Effector CD8-positive, alpha-beta T cell (primary cell): ENCODE measurements at regions not wholly inside any gene's neighbourhood (a gene's known extent, or its start where the extent isn't known, plus 50 kb on each side); places are given as distances from the start of the nearest gene placed in this dataset.

Source experiments
- DNase-seq: peaks from one replicate; lab custom pipeline; 2025; lab: John Stamatoyannopoulos, UW

DNA sequence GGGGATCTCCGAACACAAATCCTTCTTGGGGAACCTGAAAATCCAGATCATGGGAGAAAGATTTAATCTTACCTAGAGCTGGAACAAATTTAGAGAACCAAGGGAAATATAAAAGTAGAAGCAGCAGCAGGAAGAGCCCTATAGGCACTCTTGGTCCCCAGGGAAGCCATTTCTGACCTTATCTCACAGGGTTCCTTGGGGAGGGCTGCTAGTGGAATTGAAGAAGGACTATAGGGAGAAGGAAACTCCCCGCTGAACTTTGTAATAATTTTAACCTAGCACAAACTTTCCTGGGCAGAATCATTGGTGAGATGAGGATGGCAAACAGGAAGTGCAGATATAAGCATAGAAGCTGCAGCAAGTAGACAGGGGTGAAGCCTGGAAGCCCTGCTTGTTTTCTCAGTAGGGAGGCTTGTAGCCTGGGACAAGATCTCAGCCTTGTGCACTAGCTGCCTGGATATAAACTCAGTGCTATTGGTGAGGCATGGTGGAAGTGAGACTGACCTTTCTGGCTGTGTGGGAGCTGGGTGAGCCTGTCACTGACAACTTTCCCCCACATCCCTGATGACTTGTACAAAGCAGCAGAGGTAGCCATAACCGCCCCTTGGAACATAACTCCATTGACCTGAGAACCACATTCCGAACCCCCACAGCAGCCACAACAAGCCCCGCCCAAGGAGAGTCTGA lies 343.0 kb upstream of the TGFBR2 start:
- no peak for DNase-seq

DNA sequence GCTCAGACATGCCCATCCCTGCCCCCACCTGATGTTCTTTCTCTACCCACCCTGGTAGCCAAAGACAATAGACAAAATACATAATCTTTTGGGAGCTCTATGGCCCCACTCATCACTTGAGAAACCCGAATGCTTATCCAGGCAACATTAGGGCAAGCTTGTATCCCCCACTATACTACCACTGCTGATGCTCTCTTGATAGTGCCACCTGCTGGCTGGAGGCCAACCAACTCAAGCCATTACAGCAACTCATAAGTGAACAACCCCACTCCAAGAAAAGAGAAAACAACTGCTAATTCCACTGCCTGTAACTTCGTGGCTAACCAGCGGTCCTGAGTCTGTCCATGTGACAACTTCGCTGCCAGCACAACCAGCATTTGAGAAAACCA lies 342.5 kb upstream of the TGFBR2 start:
- DNase-seq: no peak

DNA sequence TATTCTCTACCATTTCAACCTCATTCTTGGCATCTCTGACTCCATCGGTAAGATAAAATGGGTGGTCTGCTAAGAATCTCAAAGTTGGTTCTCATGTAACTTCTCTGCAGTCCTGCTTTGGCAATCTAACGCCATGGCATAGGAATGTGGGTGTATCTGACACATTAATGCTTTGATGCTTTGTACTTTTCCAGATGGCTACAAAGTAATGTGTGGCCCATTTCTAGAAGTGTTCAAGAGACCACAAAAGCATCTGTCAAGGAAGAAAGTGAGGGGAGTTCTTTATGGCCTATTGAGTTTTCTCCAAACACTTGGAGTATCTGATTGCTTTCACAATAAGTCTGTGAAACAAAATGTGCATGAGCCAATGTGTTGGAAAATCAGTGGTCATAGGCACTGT lies 339.9 kb upstream of the TGFBR2 start:
- no peak for DNase-seq

DNA sequence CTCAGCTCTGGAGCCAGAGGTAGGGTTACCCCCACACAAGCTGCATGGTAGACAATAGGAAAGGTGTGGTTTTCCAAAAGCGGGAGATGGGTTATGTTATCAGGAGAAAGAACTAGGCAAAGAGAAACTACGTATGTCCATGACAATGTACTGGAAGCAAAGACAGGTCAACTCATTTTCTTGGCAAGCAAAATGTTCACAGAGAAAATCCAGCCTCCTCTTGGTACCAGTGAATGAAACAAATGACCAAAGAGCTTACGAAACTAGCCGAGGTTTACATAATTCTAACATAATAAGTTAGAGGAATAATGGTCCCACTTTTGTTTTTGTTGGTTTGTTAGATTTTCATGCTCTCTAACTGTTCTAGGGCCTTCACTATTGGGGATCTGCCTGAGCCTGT lies 338.1 kb upstream of the TGFBR2 start:
- no peak for DNase-seq

DNA sequence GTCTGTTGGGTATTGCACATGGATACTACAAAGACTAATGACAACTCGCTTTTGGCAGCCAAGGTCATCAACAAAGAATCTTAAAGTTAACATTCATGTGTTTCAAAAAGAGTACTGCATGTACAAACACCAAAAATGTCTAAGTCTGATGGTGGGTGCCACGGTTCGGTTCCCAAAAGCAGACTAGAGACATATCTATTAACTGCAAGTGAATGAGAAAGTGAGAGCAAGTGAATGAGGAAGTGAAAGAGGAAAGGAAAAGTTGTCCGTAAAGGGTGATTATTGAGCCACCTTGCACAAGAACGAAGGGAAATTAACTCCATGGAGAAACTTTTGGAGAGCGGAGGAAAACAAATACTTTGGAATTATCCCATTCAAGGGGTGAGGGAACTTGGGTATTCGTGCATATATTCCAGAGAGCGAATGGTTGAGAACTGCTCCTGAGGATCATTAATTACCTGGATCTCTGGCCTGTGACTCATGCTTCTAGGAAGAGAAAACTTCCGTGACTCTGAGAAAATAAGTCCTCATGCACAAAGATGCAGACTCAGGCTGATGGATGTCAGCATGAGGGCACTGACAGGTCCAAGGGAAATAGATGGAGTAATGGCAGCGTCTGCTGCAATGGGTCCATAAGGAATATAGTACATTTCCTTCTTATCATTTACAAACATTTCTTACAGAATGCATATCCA lies 336.5 kb upstream of the TGFBR2 start:
- no peak for DNase-seq

DNA sequence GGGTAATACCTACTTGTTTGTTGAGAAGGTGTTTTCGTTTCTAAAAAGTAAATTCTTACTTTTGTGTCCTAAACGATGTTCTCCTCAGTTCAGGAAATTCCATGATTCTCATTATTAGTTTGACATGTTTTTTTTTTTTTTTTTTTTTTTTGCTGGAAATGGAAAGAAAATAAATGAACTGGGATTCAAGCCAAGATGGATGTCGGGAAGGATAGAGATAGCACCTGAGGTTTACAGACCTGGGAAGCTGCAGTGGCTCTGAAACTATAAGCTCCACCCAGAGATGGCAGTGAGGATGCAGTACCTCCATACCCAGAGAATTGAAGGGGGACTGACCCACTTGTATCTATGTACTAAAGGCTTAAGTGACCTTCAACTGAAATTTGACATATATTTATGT lies 334.6 kb upstream of the TGFBR2 start:
- DNase-seq: no peak

DNA sequence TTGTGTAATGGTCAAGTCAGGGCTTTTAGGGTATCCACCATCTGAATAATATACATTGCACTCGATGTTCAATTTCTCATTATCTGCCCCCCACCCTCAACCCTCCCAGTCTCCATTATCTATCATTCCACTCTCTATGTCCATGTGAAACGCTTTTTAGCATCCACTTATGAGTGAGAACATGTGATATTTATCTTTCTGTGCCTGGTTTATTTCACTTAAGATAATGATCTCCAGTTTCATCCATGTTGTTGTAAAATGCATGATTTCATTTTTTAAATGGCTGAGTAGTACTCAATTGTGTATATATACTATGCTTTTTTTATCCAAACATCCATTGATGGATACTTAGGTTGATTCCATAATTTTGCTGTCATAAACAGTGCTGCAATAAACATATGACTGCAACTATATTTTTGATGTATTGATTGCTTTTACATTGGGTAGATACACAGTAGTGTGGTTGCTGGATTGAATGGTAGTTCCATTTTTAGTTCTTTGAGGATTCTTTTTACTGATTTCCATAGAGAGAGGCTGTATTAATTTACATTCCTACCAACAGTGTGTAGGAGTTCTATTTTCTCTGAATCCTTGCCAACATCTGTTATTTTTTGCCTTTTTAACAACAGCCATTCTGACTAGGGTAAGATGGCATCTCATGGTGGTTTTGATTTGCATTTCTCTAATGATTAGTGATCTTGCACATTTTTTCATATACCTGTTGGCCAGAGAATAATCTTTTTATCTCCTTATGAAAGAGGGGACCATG lies 332.9 kb upstream of the TGFBR2 start:
- DNase-seq: no peak

DNA sequence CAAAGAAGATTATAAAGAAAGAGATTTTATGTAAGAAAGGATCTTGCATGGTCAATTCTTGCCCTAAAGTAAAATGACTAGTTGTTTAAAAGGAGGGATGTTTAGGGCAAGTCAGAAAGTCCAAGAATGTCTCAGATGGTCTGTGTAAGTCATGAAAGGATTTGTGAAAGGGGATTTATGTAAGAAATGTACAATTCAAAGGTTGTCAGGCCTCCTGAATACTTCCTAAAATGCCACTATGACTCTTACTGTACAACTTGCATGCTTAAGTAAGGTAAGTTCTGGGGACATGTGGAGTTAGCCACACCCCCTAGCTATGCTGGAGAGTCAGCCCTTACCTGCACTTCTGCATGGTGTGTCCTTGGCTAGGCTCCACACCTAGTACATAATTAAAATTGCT lies 328.9 kb upstream of the TGFBR2 start:
- DNase-seq: no peak

DNA sequence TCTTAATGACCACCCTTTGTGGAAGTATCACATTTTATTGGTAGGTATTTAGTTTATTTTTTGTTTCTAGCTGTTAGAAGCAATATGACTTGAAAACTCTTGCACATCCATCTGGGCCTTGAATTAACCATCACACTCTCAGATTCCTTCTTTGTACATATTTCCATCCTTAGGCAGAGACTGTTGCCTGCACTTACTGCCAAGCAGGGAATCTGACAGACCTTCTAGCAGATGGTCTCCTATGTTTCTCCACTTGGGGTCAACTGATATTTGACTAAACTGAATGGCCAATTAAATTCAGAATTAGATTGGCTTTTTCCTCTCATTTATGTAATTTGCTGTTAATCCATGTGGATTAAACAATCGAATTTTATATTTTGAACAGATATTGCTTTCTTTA lies 324.9 kb upstream of the TGFBR2 start:
- DNase-seq: no peak

DNA sequence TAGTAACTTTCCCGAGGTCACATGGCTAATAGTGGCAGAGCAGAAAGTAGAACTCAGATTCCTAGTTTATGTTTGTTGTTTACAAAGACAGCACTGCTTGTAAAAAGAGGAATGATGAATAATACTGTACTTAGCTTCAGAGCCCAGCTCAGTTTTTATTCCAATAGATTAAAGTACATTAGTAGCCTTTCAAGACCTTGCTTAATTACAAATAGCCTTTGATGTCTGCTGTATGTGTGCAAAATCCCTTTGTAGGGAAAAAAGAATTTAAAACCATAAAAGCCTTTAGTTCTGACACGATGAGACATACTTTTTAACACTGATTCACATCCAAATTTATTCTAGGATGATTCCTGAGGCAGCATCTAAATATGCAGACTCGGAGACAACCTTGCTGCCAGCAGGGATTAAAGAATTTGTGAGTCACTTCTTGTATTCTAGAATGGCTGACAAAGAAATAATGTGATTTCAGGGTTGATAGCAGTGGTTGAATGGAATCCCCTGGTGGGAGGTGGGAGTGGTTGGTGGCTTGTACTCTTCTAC lies 324.2 kb upstream of the TGFBR2 start:
- no peak for DNase-seq

DNA sequence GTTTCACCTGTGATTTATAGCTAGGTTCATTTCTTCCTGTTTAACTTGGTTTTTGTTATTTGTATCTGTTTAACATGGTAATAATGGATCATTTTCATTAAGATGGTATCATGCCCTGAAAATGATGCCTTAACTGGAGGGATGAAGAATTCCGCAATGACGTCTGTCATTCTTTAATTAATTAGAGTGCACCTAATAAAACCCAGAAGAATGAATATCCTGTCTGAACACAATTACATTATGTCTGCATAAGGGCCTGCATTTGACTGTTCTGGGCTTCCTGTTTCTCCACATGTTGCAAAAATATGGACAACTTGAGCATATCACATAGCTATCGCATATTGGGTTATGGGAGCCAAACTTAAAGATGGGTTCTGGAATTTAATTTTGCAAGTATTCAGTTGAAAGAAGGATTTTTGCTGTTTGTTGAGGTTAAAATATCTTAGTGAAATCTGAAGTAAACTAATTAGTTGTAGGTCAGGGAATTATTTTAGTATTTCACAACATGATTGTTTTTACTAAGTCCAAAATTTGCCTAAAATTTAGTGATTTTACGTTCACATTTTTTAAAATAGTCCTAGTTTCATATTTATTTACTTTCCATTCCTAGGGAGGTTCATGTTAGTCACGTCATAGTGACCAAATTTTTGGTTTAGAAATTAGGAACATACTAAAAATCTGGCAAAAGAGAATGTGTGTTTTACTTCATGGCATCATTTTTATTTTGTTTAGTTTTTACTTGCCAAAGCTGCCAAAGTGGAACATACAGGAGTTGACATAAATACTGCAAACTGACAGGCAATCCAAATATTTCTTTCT lies 321.0 kb upstream of the TGFBR2 start:
- DNase-seq: no peak

DNA sequence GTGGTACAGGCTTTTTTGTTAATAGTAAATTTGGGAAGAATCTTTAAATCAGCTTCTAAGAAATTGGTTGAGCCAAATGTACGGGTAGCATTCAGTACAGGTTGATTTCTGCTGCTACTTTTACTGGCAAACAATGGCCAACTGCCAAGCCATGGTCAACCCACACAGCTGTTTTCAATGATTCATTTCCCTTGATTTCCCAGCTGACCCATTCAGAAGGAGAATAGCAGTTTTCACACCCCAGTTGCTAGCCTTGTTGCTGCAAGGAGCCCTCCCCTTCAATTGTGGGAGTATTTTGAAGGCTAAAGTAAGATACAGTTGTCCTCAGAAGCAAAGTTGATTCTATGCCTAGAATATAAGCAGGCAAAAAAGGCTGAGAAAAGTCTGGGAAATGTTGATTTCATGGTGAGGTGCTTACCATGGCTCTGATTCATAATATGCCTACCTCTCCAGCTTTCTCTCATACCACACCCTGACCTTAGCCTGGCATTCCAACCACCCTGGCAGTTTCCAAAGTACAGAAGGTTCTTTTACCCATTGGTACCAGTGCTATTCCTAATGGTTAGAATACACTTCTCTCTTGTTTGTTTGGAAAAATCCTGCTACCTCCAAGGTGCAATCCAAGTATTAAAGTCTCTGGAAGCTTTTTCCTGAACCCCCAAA lies 320.3 kb upstream of the TGFBR2 start:
- no peak for DNase-seq

DNA sequence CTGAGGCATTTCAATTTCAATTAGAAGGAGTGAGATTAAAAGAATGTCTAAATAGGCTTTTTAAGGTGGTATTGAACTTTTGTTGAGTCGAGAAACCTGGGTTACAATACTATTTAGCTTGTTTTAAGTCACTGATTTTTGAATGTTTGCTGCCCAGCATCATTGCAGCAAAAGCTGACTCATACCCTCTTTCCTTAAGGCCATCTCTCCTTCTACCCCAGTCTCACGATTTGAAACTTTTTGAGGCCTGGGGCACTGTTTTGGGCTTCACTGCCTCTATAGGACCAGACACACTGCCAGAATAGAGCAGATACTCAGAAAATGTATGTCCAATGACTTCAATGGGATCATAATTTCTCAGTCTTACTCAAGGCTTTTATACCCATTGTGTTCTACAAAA lies 319.6 kb upstream of the TGFBR2 start:
- no peak for DNase-seq

DNA sequence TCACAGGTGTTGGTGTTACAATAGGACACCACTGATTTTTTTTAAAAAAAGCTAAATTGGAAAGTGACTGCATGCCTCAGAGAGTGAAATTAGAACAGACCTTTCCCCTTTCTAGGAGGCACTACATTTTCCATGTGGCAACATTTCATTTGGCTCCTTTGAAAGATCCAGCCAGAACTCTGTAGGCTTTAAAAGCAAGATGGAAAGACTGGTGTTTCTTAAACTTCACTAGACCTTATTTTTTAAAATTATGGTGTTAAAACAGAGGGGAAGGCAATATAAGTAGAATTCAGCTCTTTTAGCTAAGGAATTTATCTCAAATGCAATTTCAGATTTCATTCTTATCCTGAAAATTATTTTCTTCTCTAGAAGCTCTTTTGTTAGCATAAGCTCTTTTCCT lies 317.6 kb upstream of the TGFBR2 start:
- DNase-seq: no peak

DNA sequence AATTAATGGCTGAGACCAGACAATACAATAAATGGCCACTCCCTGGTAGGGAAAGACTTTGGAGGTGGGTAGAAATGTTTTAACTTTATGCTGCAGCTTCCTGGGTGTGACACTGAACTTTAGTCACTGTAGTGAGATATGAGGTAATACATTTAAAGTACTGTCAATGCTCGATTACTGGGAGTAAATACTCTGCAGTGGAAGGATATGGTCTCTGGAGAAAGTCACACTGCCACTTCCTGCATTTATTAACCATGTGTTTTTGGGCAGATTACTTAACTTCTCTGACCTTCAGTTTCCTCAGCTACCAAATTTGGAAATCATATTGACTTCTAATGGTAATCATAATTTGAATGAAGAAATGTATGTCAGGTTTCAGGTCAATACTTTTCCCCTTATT lies 317.1 kb upstream of the TGFBR2 start:
- no peak for DNase-seq

DNA sequence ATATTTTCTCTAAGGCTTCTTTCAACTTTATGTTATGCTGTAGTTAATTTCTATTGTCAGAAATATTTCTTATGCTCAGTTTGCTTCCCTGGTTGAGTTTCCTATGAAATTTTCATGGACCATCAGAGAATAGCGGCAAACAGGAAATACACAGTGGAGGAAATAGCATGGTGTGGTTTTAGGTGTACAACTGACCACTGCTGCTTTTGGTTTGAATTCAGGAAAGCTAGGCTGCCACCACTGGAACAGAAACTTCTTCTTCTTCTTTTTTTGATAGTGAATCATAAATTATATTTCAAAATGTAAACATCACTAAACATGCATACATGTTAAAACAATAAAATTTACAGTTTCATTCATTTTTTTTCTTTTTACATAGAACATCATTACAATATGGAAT lies 316.6 kb upstream of the TGFBR2 start:
- no peak for DNase-seq

DNA sequence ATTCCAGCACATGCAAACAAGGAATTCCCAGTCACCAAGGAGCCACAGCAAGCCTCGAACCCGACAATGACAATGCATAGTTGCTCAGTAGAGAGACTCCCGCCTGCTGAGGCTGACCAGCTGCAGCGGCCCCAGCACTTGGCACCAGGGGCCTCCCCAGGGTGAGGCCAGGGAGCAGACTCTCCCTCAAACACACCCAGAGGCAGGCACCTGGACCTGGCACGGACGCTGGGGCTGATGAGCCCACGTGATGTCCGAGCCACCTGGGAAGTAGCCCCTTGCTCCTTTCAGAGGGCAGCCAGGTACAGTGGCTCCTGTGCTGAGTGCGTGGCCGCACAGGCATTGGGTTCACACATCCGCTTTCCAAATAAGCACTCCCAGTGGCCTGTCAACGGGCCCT lies 315.9 kb upstream of the TGFBR2 start:
- no peak for DNase-seq

DNA sequence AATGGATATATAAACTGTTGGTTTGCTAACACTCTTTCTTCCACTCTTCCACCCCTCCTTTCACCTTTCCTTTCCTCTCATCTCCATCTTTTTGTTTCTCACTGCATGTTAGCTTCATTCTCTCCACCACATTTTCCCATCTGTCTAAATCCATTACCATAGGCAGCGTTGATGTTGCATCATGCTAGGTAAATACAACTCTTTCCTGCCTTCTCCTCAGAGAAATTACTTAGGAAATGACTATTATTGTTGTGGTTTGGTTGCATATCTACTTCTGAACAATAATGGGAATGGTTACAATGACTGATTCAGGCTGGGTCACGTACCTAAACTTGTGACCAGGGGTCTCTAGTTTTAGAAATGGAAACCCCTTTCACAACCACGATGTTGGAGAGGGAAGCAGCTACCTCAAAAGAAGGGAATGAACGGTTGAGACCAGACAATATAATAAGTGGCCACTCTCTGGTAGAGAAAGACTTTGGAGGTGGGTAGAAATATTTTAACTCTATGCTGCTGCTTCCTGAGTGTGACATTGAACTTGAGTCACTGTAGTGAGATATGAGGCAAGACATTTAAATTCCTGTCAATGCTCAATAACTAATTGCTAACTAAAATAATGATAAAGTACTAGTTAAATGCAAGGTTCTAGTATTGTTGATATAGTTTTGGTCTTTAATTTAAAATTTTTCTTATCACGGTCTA lies 314.1 kb upstream of the TGFBR2 start:
- DNase-seq: no peak

DNA sequence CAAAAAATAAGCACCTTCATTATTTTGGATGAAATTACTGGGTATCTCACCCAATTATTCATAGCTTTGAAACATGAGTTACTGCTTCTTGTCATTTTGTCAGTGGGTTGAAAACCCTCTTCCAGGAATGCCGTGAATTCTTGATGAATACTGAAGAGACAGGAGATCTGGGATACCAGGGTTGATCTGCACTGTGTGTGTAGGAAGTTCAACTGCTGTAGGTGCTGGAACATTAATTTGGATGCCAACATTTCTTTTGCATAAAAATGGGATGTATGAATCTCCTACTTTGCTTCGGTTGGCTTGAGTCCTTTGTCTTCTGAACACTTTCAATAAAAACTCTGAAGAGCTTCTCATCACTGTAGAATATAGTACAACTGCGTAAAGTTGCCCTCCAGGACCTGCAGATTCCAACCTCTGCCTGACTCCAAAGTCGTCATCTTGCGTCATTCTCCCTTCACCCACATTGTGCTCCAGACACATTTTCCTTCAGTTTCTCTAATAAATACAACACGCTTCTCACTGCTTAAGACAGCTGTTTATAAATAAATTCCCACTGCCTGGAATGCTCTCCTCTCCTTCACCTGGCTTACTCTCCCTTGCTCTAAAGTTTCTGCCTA lies 312.7 kb upstream of the TGFBR2 start:
- no peak for DNase-seq

DNA sequence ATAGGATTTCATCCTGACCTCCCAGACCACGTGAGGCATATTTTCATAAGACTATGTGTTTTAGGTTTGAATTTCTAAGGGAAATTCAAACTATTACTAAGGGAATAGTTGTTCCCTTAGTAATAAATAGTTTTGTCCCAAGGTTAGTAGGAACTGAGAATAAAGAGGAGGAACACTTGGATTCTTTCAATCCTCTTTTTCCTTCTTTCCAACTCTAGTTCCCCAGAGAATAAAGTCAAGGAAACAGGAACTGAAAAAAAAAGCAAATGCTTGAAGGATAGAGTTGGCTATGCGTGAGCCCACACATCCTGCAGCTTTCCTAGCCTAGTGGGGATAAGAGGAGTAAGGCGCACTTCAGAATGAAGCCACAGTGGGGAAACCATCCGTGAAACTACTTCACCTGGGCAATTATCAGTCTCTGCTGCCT lies 312.1 kb upstream of the TGFBR2 start:
- no peak for DNase-seq
